WI38 (cell line): ENCODE measurements at regions not wholly inside any gene's neighbourhood (a gene's known extent, or its start where the extent isn't known, plus 50 kb on each side); places are given as distances from the start of the nearest gene placed in this dataset.
"Not testable (repeated sequence)": the region's sequence is repeated elsewhere in the genome, so short reads cannot be mapped to it uniquely, and the experiment has no call there.

Experiments
- H3K4me3 ChIP-seq: 2 replicates; pipeline ENCODE4 v1.5.1; 2011; ENCODE audit warnings: low read depth, mild to moderate bottlenecking, control low read depth, low read length
- CTCF ChIP-seq: IDR thresholded peaks from 2 replicates; pipeline ENCODE4 v1.5.1; 2012; ENCODE audit warnings: low read depth, mild to moderate bottlenecking, control low read depth, low read length

GRCh38 chr22:49658902-49659280 lies 168.8 kb downstream of the BRD1 start:
- no peak overlapping the region for H3K4me3 ChIP-seq
- TF ChIP-seq CTCF: no peak

GRCh38 chr22:49657974-49658590 lies 169.6 kb downstream of the BRD1 start:
- H3K4me3 ChIP-seq: no peak overlapping the region
- TF ChIP-seq CTCF: no peak

GRCh38 chr22:49657275-49657973 lies 170.2 kb downstream of the BRD1 start:
- no peak overlapping the region for H3K4me3 ChIP-seq
- no peak for TF ChIP-seq CTCF

GRCh38 chr22:49656883-49657274 lies 170.8 kb downstream of the BRD1 start:
- not testable (repeated sequence) for H3K4me3 ChIP-seq

- no peak for TF ChIP-seq CTCF
- H3K4me3 ChIP-seq: no peak overlapping the region
Measured at GRCh38 chr22:49656291-49656851, 171.3 kb downstream of the BRD1 start.

- no peak overlapping the region for H3K4me3 ChIP-seq
- no peak for TF ChIP-seq CTCF
Measured at GRCh38 chr22:49655168-49655812, 172.4 kb downstream of the BRD1 start.

GRCh38 chr22:49650336-49651241 lies 177.1 kb downstream of the BRD1 start:
- H3K4me3 ChIP-seq: no peak overlapping the region
- no peak for TF ChIP-seq CTCF
